H9 (cell line): ENCODE measurements at regions not wholly inside any gene's neighbourhood (a gene's known extent, or its start where the extent isn't known, plus 50 kb on each side); places are given as distances from the start of the nearest gene placed in this dataset.

Experiments used
- DNase-seq: peaks from one replicate; pipeline ENCODE4 v3.0.0-alpha.2; 2017
- H2AFZ ChIP-seq: one replicate; pipeline ENCODE4 v1.6.1; 2013; ENCODE audit warnings: mild to moderate bottlenecking, low read length, control low read depth, moderate library complexity
- H2AK5ac ChIP-seq: 2 replicates; pipeline ENCODE4 v1.6.1; 2013; ENCODE audit warnings: low read length, control low read depth, mixed read lengths; ENCODE audit not compliant: insufficient read length
- H2BK120ac ChIP-seq: one replicate; pipeline ENCODE4 v1.6.1; 2013; ENCODE audit warnings: low read depth, mild to moderate bottlenecking, low read length, control low read depth, inconsistent platforms; ENCODE audit not compliant: poor library complexity, severe bottlenecking
- H2BK12ac ChIP-seq: 2 replicates; pipeline ENCODE4 v1.6.1; 2013; ENCODE audit warnings: low read length, control low read depth, mixed read lengths, low read depth; ENCODE audit not compliant: insufficient read length
- H2BK15ac ChIP-seq: 2 replicates; pipeline ENCODE4 v1.6.1; 2013; ENCODE audit warnings: low read depth, low read length, control low read depth
- H2BK20ac ChIP-seq: one replicate; pipeline ENCODE4 v1.6.1; 2013; ENCODE audit warnings: low read depth, mild to moderate bottlenecking, low read length, control low read depth, inconsistent platforms; ENCODE audit not compliant: poor library complexity, severe bottlenecking
- H2BK5ac ChIP-seq: 2 replicates; pipeline ENCODE4 v1.6.1; 2013; ENCODE audit warnings: low read length, control low read depth, mixed read lengths; ENCODE audit not compliant: insufficient read length
- H3K14ac ChIP-seq: 2 replicates; pipeline ENCODE4 v1.6.1; 2013; ENCODE audit warnings: low read length, control low read depth; ENCODE audit not compliant: insufficient read depth
- H3K18ac ChIP-seq: 2 replicates; pipeline ENCODE4 v1.6.1; 2013; ENCODE audit warnings: low read depth, mild to moderate bottlenecking, mixed read lengths, low read length, control low read depth; ENCODE audit not compliant: insufficient read length
- H3K23ac ChIP-seq: 2 replicates; pipeline ENCODE4 v1.6.1; 2013; ENCODE audit warnings: low read length, control low read depth, mixed read lengths, low read depth; ENCODE audit not compliant: insufficient read length
- H3K23me2 ChIP-seq: 2 replicates; pipeline ENCODE4 v1.6.1; 2013; ENCODE audit warnings: low read depth, mild to moderate bottlenecking, mixed read lengths, low read length, control low read depth; ENCODE audit not compliant: insufficient read length, poor library complexity, severe bottlenecking
- H3K27ac ChIP-seq: 2 replicates; pipeline ENCODE4 v1.5.1; 2013; ENCODE audit warnings: low read length, control low read depth, mixed read lengths, low read depth; ENCODE audit not compliant: insufficient read length
- H3K27me3 ChIP-seq: 2 replicates; pipeline ENCODE4 v1.6.1; 2013; ENCODE audit warnings: low read length, control low read depth, inconsistent platforms; ENCODE audit not compliant: insufficient read depth
- H3K4ac ChIP-seq: 2 replicates; pipeline ENCODE4 v1.6.1; 2013; ENCODE audit warnings: low read depth, mild to moderate bottlenecking, control low read depth, inconsistent platforms, low read length, moderate library complexity
- H3K4me1 ChIP-seq: 2 replicates; pipeline ENCODE4 v1.6.1; 2013; ENCODE audit warnings: low read length, control low read depth, inconsistent platforms; ENCODE audit not compliant: insufficient read depth
- H3K4me2 ChIP-seq: 2 replicates; pipeline ENCODE4 v1.6.1; 2013; ENCODE audit warnings: low read length, control low read depth, mixed read lengths; ENCODE audit not compliant: insufficient read length, insufficient read depth
- H3K56ac ChIP-seq: 2 replicates; pipeline ENCODE4 v1.6.1; 2013; ENCODE audit warnings: low read depth, mild to moderate bottlenecking, mixed read lengths, low read length, control low read depth; ENCODE audit not compliant: insufficient read length
- H3K79me1 ChIP-seq: 2 replicates; pipeline ENCODE4 v1.6.1; 2013; ENCODE audit warnings: low read depth, mild to moderate bottlenecking, moderate library complexity, low read length, control low read depth, inconsistent platforms; ENCODE audit not compliant: insufficient read depth, poor library complexity, severe bottlenecking
- H3K79me2 ChIP-seq: 2 replicates; pipeline ENCODE4 v1.6.1; 2013; ENCODE audit warnings: low read length, control low read depth, inconsistent platforms; ENCODE audit not compliant: insufficient read depth
- H3K9ac ChIP-seq: 2 replicates; pipeline ENCODE4 v1.6.1; 2013; ENCODE audit warnings: low read length, control low read depth, mixed read lengths; ENCODE audit not compliant: insufficient read length; ENCODE audit errors: extremely low read depth
- H3K9me3 ChIP-seq: one replicate; pipeline ENCODE4 v1.6.1; 2013; ENCODE audit warnings: low read depth, low read length, inconsistent platforms; ENCODE audit not compliant: control insufficient read depth
- H3T11ph ChIP-seq: one replicate; pipeline ENCODE4 v1.6.1; 2013; ENCODE audit warnings: mild to moderate bottlenecking, low read length, control low read depth, inconsistent platforms
- H4K20me1 ChIP-seq: one replicate; pipeline ENCODE4 v1.6.1; 2013; ENCODE audit not compliant: control insufficient read depth, insufficient read length, insufficient read depth
- H4K5ac ChIP-seq: 2 replicates; pipeline ENCODE4 v1.6.1; 2013; ENCODE audit warnings: low read depth, mild to moderate bottlenecking, mixed read lengths, low read length, control low read depth; ENCODE audit not compliant: insufficient read length
- H4K8ac ChIP-seq: replicated peaks from 2 replicates; pipeline ENCODE4 v1.6.1; 2013; ENCODE audit warnings: low read length, control low read depth, mixed read lengths, low read depth; ENCODE audit not compliant: insufficient read length
- H4K91ac ChIP-seq: 2 replicates; pipeline ENCODE4 v1.6.1; 2013; ENCODE audit warnings: low read depth, mild to moderate bottlenecking, moderate library complexity, mixed read lengths, low read length, control low read depth; ENCODE audit not compliant: insufficient read length
- H3K27ac Mint-ChIP-seq, 3 experiments: 2 replicates in 2 of 3; 3 replicates in 1 of 3; pipeline ENCODE4 v1.8.0; 2020 to 2021; ENCODE audit warnings: mixed read lengths in 3 of 3, mild to moderate bottlenecking in 1 of 3, moderate library complexity in 1 of 3
- H3K27me3 Mint-ChIP-seq: 2 replicates; pipeline ENCODE4 v1.8.0; 2021; ENCODE audit warnings: low read depth, mild to moderate bottlenecking, moderate library complexity, mixed read lengths
- H3K36me3 Mint-ChIP-seq, 3 experiments: 2 replicates in 2 of 3; 3 replicates in 1 of 3; pipeline ENCODE4 v1.8.0; 2020 to 2021; ENCODE audit warnings: low read depth in 3 of 3, mixed read lengths in 3 of 3; ENCODE audit not compliant: insufficient read depth in 1 of 3
- H3K4me1 Mint-ChIP-seq, 2 experiments: 2 replicates each; pipeline ENCODE4 v1.8.0; 2020; ENCODE audit warnings: mixed read lengths in 2 of 2
- H3K4me3 Mint-ChIP-seq, 2 experiments: 2 replicates in 1 of 2; 3 replicates in 1 of 2; pipeline ENCODE4 v1.8.0; 2020 to 2021; ENCODE audit warnings: mild to moderate bottlenecking in 2 of 2, mixed read lengths in 2 of 2, moderate library complexity in 1 of 2
- H3K9me3 Mint-ChIP-seq, 2 experiments: 2 replicates in 1 of 2; 3 replicates in 1 of 2; pipeline ENCODE4 v1.8.0; 2020; ENCODE audit warnings: mild to moderate bottlenecking in 2 of 2, mixed read lengths in 2 of 2, moderate library complexity in 1 of 2
- WGBS: extraction: QIAGEN DNeasy Blood & Tissue Kit; methylation state at CpG from one replicate; pipeline ENCODE4 v1.1.7; 2013; ENCODE audit warnings: missing lambda C conversion rate, low lambda C conversion rate, mixed read lengths; ENCODE audit not compliant: insufficient read length; ENCODE audit errors: extremely low coverage; 5-methylcytosine and 5-hydroxymethylcytosine counted together
- TF ChIP-seq, protein P1 (sequence below): fragments of 200-600 bp; sonication (generic); conservative IDR thresholded peaks from 3 replicates; pipeline ENCODE4 v1.8.0; 2021; ENCODE audit warnings: antibody characterized with exemption, mild to moderate bottlenecking

GRCh38 chr15:38631119-38632075 lies 66.8 kb upstream of the RASGRP1 start:
- H3K4me1 ChIP-seq: no peaks in the 10 kb centered on the region
- no peak overlapping the region for H2BK12ac ChIP-seq
- Mint-ChIP-seq H3K27ac (no peak overlapping the region), H3K36me3 (no peaks in the 10 kb centered on the region), H3K27me3 (no peaks in the 10 kb centered on the region; the same call in 1 of the 2 replicates), H3K4me1 (peaks cover 3 to 5% of the 10 kb centered on the region in 2 experiments; a peak in 2 of 4 replicates), H3K9me3 (no peaks in the 10 kb centered on the region; a peak in 1 of 5 replicates), H3K4me3 (no peak overlapping the region)
- no peak overlapping the region for H2BK15ac ChIP-seq
- H2BK120ac ChIP-seq: no peak overlapping the region
- H3K27me3 ChIP-seq: no peaks in the 10 kb centered on the region
- H3K14ac ChIP-seq: no peak overlapping the region
- H3K9me3 ChIP-seq: no peaks in the 10 kb centered on the region
- no peak overlapping the region for H3K23ac ChIP-seq
- no CpG with 5 or more reads among the region's 5 CpGs for WGBS
- TF ChIP-seq, protein P1, sequence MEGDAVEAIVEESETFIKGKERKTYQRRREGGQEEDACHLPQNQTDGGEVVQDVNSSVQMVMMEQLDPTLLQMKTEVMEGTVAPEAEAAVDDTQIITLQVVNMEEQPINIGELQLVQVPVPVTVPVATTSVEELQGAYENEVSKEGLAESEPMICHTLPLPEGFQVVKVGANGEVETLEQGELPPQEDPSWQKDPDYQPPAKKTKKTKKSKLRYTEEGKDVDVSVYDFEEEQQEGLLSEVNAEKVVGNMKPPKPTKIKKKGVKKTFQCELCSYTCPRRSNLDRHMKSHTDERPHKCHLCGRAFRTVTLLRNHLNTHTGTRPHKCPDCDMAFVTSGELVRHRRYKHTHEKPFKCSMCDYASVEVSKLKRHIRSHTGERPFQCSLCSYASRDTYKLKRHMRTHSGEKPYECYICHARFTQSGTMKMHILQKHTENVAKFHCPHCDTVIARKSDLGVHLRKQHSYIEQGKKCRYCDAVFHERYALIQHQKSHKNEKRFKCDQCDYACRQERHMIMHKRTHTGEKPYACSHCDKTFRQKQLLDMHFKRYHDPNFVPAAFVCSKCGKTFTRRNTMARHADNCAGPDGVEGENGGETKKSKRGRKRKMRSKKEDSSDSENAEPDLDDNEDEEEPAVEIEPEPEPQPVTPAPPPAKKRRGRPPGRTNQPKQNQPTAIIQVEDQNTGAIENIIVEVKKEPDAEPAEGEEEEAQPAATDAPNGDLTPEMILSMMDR: no peak
- H3K79me1 ChIP-seq: no peaks in the 10 kb centered on the region
- no peak overlapping the region for H2AFZ ChIP-seq
- no peak overlapping the region for H3K9ac ChIP-seq
- no peak overlapping the region for H2BK5ac ChIP-seq
- no peak overlapping the region for H2BK20ac ChIP-seq
- H3K23me2 ChIP-seq: no peaks in the 10 kb centered on the region
- H4K20me1 ChIP-seq: no peaks in the 10 kb centered on the region
- H3K4me2 ChIP-seq: no peak overlapping the region
- no peak overlapping the region for H4K5ac ChIP-seq
- DNase-seq: no peak
- no peak overlapping the region for H3K56ac ChIP-seq
- no peak overlapping the region for H4K91ac ChIP-seq
- no peak overlapping the region for H4K8ac ChIP-seq
- H3K18ac ChIP-seq: no peak overlapping the region
- no peaks in the 10 kb centered on the region for H3K79me2 ChIP-seq
- no peak overlapping the region for H3K4ac ChIP-seq
- H2AK5ac ChIP-seq: no peak overlapping the region
- H3T11ph ChIP-seq: no peak overlapping the region
- H3K27ac ChIP-seq: no peak overlapping the region
